Progenitor cell of endocrine pancreas (in vitro differentiated cells): ENCODE measurements at regions not wholly inside any gene's neighbourhood (a gene's known extent, or its start where the extent isn't known, plus 50 kb on each side); places are given as distances from the start of the nearest gene placed in this dataset.

Source experiments
- DNase-seq: peaks from one replicate; pipeline ENCODE4 v3.0.0; 2021; ENCODE audit warnings: low spot score; ENCODE audit not compliant: unreplicated experiment
- H3K27ac Mint-ChIP-seq: 2 replicates; pipeline ENCODE4 v1.8.0; 2021; ENCODE audit warnings: mild to moderate bottlenecking, moderate library complexity, mixed read lengths
- H3K27me3 Mint-ChIP-seq: 2 replicates; pipeline ENCODE4 v1.8.0; 2021; ENCODE audit warnings: mixed read lengths
- H3K36me3 Mint-ChIP-seq: 2 replicates; pipeline ENCODE4 v1.8.0; 2022; ENCODE audit warnings: mixed read lengths; ENCODE audit not compliant: insufficient read depth
- H3K4me1 Mint-ChIP-seq: 2 replicates; pipeline ENCODE4 v1.8.0; 2021; ENCODE audit warnings: low read depth, mixed read lengths
- H3K4me3 Mint-ChIP-seq: 2 replicates; pipeline ENCODE4 v1.8.0; 2021; ENCODE audit warnings: low read depth, mild to moderate bottlenecking, moderate library complexity, mixed read lengths
- H3K9me3 Mint-ChIP-seq: 2 replicates; pipeline ENCODE4 v1.8.0; 2021; ENCODE audit warnings: low read depth, mixed read lengths
- CTCF ChIP-seq: fragments of 200-600 bp; sonication (generic); IDR thresholded peaks from one replicate; pipeline ENCODE4 v1.5.0; 2021; ENCODE audit warnings: antibody characterized with exemption, mild to moderate bottlenecking; ENCODE audit not compliant: unreplicated experiment

GRCh38 chr6:66930559-66931290, 1223.7 kb upstream of the EYS start:
- no peak for TF ChIP-seq CTCF
- Mint-ChIP-seq H3K4me1 (no peaks in the 10 kb centered on the region), H3K4me3 (no peak overlapping the region), H3K9me3 (peaks cover 27% of the 10 kb centered on the region), H3K27me3 (no peaks in the 10 kb centered on the region), H3K27ac (no peak overlapping the region), H3K36me3 (no peaks in the 10 kb centered on the region)
- DNase-seq: no peak

- H3K27me3 Mint-ChIP-seq: no peaks in the 10 kb centered on the region
- no peak for TF ChIP-seq CTCF
- H3K4me1 Mint-ChIP-seq: no peaks in the 10 kb centered on the region
- no peak overlapping the region for H3K4me3 Mint-ChIP-seq
- H3K36me3 Mint-ChIP-seq: peaks cover 1% of the 10 kb centered on the region
- no peak for DNase-seq
- peaks cover 40% of the 10 kb centered on the region for H3K9me3 Mint-ChIP-seq
- H3K27ac Mint-ChIP-seq: no peak overlapping the region
Observed at GRCh38 chr6:66926060-66926459, 1219.0 kb upstream of the EYS start.

- DNase-seq: no peak
- no peak for TF ChIP-seq CTCF
- Mint-ChIP-seq H3K27ac (no peak overlapping the region), H3K27me3 (no peaks in the 10 kb centered on the region), H3K36me3 (no peaks in the 10 kb centered on the region), H3K4me3 (no peak overlapping the region), H3K4me1 (no peaks in the 10 kb centered on the region), H3K9me3 (no peaks in the 10 kb centered on the region)
Observed at GRCh38 chr6:66913657-66914056, 1206.6 kb upstream of the EYS start.

- Mint-ChIP-seq H3K27me3 (no peaks in the 10 kb centered on the region), H3K27ac (no peak overlapping the region), H3K9me3 (peaks cover 7% of the 10 kb centered on the region), H3K4me1 (no peaks in the 10 kb centered on the region), H3K36me3 (no peaks in the 10 kb centered on the region), H3K4me3 (no peak overlapping the region)
- no peak for DNase-seq
- no peak for TF ChIP-seq CTCF
Observed at GRCh38 chr6:66902457-66902856, 1195.4 kb upstream of the EYS start.

GRCh38 chr6:66900133-66901083, 1193.4 kb upstream of the EYS start:
- no peak for DNase-seq
- no peaks in the 10 kb centered on the region for H3K4me1 Mint-ChIP-seq
- H3K27me3 Mint-ChIP-seq: no peaks in the 10 kb centered on the region
- no peak for TF ChIP-seq CTCF
- H3K27ac Mint-ChIP-seq: no peak overlapping the region
- peaks cover 21% of the 10 kb centered on the region for H3K9me3 Mint-ChIP-seq
- no peaks in the 10 kb centered on the region for H3K36me3 Mint-ChIP-seq
- H3K4me3 Mint-ChIP-seq: no peak overlapping the region
